HG02759 (cell line): ENCODE measurements at regions not wholly inside any gene's neighbourhood (a gene's known extent, or its start where the extent isn't known, plus 50 kb on each side); places are given as distances from the start of the nearest gene placed in this dataset.
"Not testable (repeated sequence)": the region's sequence is repeated elsewhere in the genome, so short reads cannot be mapped to it uniquely, and the experiment has no call there.

Source experiments
- ATAC-seq: cut with Tn5 transposase; IDR thresholded peaks from one replicate; pipeline ENCODE4 v1.9.1; 2021; ENCODE audit warnings: mild to moderate bottlenecking, moderate library complexity; ENCODE audit not compliant: unreplicated experiment

DNA sequence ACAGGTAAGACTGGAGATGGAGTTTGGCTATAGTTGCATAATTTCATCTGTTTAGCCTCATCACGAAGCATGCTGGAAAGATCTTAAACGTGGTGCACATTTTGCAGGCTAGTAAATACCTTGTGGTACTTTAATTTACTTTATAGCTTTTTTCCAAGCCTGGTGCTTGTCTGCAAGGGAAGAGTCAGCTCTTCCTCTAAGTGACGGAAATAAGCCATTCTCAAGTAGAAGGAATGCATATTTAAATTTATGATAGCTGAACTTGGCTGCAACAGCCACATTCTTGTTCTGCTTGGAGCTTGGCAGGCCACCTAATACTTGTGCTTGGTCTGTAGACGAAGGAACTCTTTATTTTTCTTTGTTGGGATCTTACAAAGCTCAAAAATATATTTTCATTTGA, 188.0 kb upstream of the PIK3R1 start:
- no peak for ATAC-seq

DNA sequence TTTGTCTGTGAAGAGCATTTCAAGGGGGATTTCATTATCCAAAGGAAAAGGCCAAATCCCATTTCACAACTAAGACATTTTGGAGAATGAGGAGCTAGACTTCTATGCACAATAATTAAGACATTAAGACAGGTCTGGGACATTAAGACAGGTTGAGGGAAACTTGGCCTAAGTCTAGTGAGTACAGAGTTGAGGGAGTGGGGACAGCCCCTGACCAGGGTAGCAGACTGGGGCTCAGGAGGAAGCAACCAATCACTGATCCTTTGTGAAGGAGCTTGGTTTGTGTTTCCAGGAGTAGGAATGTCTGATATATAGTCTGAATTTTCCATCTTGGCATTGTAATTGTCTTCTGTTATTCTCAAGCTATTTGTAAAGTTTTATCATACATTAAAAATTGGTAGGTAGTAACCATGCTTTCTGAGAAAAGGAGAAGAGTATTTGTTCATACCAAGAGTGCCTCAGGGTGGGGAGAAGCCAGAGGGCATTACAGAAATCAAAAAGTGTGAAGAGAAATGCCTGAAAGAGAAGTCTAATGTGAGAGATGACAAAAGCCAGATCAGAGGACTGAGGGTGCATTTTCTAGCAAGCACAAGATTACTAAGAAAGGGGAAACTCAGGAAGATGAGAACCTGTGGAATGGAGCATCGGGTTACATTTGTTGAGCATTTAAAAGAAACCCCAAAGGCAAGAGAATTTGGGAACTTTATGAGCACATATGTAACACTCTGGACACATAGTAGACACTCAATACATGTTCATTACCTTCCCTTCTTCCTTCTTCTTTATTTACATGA, 189.3 kb upstream of the PIK3R1 start:
- ATAC-seq, result no peak

DNA sequence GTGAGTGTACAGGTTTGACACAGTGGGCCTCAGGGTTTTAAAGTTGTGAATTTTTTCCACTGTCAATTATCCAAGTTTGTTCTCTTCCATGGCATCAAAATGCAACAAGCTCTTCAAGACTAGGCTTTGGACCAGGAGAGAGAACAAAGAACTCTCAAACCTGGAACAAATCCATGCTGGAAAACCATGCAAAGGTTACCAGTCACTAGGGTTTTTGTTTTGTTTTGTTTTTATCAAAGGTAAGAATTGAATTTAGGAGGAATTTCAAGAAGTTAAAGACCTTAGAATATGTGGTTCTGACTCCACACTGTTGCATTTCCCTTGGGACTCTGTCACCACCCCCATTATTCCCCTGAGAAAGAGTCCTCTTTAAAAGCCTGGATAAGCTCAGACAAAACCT, 191.1 kb upstream of the PIK3R1 start:
- no peak for ATAC-seq

GRCh38 chr5:68021916-68022315, 193.6 kb upstream of the PIK3R1 start:
- ATAC-seq, result no peak

GRCh38 chr5:68021227-68021626, 194.3 kb upstream of the PIK3R1 start:
- no peak for ATAC-seq

- not testable (repeated sequence) for ATAC-seq
Observed at GRCh38 chr5:68020461-68020969, 195.0 kb upstream of the PIK3R1 start.

GRCh38 chr5:68015381-68016302, 199.9 kb upstream of the PIK3R1 start:
- ATAC-seq, result no peak

- no peak for ATAC-seq
Observed at GRCh38 chr5:68012831-68013230, 202.7 kb upstream of the PIK3R1 start.

DNA sequence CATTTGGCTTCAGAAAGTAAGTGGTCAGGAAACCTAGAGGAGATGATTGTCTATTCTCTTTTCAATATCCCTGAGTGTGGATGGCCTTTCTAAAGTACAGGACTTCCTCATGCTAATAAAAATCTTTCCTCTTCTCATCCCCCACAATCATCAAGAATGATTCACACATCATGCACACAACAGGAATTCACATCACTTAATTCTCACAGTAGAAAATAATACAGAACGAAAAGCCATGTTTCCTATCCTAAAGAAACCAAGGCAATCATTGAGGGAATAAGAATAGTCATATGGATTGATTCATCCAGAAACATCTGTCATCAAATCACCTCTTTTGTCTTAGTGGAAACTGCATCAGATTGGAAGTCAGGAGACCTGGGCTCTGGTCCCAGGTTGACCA, 203.1 kb upstream of the PIK3R1 start:
- ATAC-seq, result no peak

- no peak for ATAC-seq
Observed at GRCh38 chr5:68011801-68012200, 203.8 kb upstream of the PIK3R1 start.

DNA sequence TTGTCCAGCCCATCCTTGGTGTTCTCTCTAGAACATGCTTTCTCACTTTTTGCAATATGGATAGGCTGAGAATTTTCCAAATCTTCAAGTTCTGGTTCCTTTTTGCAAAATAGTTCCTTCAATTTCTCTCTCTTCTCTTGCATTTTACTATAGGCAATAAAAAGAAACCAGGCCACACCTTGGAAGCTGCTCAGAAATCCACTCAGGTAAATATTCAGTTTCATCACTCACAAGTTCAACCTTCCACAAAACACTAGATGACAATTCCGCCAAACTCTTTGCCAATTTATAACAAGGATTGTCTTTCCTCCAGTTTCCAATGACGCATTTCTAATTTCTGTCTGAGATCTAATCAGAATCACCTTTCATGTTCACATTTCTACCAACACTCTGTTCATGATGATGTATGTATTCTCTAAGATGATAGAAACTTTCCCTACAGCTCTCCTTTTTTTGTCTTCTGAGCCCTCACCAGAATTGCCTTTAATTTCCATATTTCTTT, 204.2 kb upstream of the PIK3R1 start:
- ATAC-seq, result no peak

- no peak for ATAC-seq
Observed at GRCh38 chr5:68010740-68011139, 204.8 kb upstream of the PIK3R1 start.

DNA sequence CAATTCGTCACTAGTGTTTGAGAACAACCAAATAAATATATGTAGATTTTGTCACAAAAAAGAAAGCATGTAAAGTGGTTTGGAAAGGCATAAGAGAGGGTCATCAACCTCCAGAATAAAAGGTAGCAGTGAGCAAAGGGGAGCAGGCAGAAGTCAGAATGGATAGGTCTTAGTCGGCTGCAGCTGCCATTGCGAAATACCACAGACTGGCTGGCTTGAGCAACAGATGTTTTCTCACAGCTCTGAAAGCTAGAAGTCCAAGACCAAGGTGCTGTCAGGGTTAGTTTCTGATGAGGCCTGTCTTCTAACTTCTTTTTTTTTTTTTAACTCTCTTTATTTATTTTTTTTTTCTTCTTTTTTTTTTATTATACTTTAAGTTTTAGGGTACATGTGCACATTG, 208.1 kb upstream of the PIK3R1 start:
- ATAC-seq, result no peak

GRCh38 chr5:68002836-68003235, 212.7 kb upstream of the PIK3R1 start:
- no peak for ATAC-seq

DNA sequence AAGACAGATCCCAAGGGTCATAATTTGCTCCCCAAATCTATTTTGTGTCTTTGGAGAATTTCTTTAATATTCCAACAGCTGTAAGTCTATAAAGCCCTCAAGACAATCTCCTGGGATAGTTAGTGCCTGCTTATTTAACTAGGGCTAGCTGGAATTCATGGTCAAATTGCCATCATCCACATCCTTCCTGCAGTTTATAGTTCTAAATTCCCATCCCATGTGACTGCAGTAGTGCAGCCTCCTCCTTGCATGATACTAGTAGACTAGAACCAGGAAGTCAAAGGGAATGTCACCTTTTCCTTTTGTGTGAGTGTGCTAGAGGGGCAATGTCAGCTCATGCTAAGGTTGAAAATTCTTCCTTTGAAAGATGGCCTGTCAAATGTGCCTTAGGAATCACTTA, 214.8 kb upstream of the PIK3R1 start:
- no peak for ATAC-seq

DNA sequence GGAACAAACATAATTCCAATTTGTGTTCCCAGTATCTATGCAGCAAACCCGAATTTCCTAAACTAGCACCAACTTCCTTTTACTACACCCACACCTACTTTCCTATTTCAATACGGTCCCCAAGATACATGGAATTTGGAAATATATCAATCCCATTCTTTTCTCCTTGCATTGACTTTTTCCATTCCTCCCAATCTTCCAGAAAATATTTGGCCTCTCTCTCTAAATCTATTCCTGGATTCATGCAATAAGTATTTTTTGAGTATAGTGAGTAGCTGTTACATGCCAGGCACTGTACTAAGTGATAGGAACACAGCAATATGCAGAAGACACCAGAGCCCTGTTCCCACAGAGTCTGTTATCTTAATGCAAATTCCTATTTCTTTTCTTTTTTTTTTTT, 216.2 kb upstream of the PIK3R1 start:
- no peak for ATAC-seq

DNA sequence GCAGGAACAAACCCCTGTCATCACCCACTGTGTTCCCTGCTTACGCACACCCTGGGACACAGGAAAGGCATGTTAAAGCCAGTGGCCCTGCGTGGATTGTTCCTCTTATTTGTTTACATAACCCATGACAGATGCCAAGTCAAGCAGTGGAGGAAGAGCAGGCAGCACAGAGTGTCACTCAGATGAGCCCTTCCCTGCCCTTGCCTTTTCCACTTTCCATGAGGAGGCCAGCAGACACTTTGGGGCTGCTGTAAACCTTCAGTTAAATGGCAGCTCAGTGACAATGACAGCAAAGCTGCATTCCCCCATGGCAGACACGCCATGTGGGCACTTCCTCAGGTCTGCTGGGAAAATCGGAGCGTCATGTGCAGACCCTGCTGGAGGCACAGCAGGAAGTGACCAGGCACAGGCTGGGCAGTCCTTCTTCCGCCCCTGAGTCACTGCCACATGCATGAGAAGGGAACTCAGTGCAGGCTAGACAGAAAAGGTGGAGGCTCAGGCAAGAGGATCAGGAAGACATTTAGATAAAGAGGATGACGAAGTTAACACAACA, 216.8 kb upstream of the PIK3R1 start:
- no peak for ATAC-seq

DNA sequence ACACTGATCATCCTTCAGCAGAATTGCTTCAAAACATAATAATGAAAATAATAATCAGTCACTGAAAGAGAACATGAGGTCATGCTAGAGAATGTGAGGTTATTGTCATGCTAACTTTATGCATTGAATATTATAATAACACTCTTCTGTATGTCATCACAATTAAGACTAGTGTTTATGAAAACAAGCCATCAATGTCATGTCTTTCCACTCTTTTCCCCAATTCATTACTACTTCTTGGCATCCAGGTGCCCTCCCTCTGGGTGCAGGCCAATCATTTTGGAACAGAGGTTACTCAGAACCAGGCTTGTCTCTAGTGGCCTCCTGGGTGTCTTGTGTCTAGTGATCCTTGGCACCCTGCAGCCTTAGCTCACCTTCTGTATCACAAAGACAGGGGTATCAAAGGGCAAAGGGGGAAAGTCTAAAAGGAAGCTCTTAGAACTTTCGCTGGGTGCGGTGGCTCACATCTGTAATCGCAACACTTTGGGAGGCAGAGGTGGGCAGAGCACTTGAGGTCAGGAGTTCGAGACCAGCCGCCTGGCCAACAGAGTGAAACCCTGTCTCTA, 217.6 kb upstream of the PIK3R1 start:
- ATAC-seq, result no peak

DNA sequence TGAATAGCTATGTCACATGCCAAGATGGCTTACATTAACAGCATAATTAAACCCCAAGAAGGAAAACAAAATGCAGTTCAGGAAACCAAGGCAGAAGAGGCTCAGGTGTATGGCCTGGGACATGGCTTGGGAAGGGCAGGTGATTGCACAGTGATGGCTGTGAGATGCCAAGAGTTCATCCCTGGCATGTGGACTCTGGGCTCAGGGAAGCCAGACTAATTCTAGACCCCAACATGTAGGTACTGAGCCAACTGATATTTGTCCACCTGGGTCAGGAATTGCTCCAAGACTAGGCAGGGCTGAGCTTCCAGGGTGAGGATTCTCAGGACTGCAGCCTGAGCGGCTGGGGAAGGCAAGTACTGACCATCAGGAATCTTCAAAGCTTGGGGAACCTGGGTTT, 218.4 kb upstream of the PIK3R1 start:
- no peak for ATAC-seq

- ATAC-seq, result no peak
Observed at GRCh38 chr5:67996596-67996995, 219.0 kb upstream of the PIK3R1 start.

DNA sequence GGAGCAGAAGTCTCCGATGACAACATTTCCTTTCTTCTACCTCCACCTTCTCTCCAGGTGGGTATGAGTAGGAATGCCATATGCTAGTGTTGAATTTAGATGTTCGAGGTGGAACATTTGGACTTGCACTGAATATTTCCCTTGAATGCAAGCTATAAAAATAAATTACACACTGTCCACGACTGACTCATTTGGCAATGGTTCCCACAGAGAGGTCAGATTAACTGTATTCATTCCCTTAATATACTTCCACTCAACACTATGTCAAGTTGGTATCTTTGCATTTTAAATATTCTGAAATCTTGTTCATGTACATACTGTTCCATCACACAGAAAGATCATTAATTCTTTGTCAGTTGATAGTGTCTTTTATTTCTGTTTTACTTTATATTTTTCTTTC, 222.6 kb upstream of the PIK3R1 start:
- no peak for ATAC-seq
